GM20431 (cell line): ENCODE measurements at regions not wholly inside any gene's neighbourhood (a gene's known extent, or its start where the extent isn't known, plus 50 kb on each side); places are given as distances from the start of the nearest gene placed in this dataset.
"Not testable (repeated sequence)": the region's sequence is repeated elsewhere in the genome, so short reads cannot be mapped to it uniquely, and the experiment has no call there.

Experiments used
- in situ Hi-C: fragments of 300-500 bp; cut with MseI, MboI; formaldehyde crosslinking; loops from one replicate; pipeline ENCODE4 v1.15.0; 2020; ENCODE audit warnings: low sequenced_read_pairs; ENCODE audit not compliant: unreplicated experiment

GRCh38 chr6:155782739-155783459 lies 327.3 kb upstream of the NOX3 start:
- in situ Hi-C loops, result no loop called here

GRCh38 chr6:155782320-155782731 lies 326.7 kb upstream of the NOX3 start:
- in situ Hi-C loops, result no loop called here

- in situ Hi-C loops, result no loop called here
Measured at GRCh38 chr6:155779456-155779855, 323.8 kb upstream of the NOX3 start.

- in situ Hi-C loops, result no loop called here
Measured at GRCh38 chr6:155778336-155778735, 322.7 kb upstream of the NOX3 start.

GRCh38 chr6:155771822-155772221 lies 316.2 kb upstream of the NOX3 start:
- in situ Hi-C loops, result no loop called here

- in situ Hi-C loops, result no loop called here
Measured at GRCh38 chr6:155770856-155771255, 315.2 kb upstream of the NOX3 start.

- in situ Hi-C loops, result no loop called here
Measured at GRCh38 chr6:155770313-155770712, 314.7 kb upstream of the NOX3 start.

GRCh38 chr6:155765275-155766194 lies 309.9 kb upstream of the NOX3 start:
- in situ Hi-C loops, result no loop called here

DNA sequence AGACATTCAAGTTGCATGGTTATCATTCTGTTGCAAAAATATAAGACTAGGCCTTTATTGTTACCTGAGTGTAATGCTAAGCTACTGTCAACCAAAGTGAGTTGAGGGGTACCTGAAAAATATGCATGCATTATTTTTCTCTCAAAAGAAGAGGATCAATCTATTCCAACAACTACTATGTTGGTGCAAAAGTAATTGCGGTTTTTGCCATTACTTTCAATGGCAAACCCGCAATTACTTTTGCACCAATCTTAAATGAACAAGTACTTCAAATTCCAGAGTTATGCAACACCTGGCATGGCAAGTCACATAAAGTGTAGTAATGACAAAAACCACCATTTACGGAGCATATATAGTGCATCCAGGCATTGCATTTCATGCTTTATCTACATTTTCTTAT lies 307.0 kb upstream of the NOX3 start:
- in situ Hi-C loops, result no loop called here

- in situ Hi-C loops, result no loop called here
Measured at GRCh38 chr6:155755452-155755851, 299.8 kb upstream of the NOX3 start.

DNA sequence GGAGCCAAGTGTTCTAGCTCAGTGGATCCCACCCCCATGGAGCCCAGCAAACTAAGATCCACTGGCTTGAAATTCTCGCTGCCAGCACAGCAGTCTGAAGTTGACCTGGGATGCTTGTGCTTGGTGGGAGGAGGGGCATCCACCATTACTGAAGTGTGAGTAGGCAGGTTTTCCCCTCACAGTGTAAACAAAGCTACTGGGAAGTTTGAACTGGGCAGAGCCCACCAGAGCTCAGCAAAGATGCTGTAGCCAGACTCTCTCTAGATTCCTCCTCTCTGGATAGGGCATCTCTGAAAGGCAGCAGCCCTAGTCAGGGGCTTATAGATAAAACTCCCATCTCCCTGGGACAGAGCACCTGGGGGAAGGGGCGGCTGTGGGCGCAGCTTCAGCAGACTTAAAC lies 293.1 kb upstream of the NOX3 start:
- in situ Hi-C loops, result not testable (repeated sequence)

- in situ Hi-C loops, result no loop called here
Measured at GRCh38 chr6:155747491-155747890, 291.9 kb upstream of the NOX3 start.

GRCh38 chr6:155740781-155741399 lies 285.3 kb upstream of the NOX3 start:
- in situ Hi-C loops, result no loop called here

GRCh38 chr6:155738602-155739105 lies 283.0 kb upstream of the NOX3 start:
- in situ Hi-C loops, result no loop called here

DNA sequence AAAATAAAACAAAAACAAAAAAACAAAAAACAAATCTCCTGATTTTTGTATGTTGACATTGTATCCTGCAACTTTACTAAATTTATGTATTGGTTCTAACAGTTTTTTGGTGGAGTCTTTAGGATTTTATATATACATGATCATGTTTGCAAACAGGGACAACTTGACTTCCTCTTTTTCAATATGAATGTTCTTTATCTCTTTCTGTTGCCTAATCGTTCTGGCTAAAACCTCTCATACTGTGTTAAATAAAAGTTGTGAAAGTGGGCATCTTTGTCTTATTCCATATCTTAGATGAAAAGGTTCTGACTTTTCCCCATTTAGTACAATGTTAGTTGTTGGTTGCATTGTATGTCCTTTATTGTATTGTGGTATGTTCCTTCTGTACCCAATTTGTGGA lies 261.7 kb upstream of the NOX3 start:
- in situ Hi-C loops, result no loop called here

DNA sequence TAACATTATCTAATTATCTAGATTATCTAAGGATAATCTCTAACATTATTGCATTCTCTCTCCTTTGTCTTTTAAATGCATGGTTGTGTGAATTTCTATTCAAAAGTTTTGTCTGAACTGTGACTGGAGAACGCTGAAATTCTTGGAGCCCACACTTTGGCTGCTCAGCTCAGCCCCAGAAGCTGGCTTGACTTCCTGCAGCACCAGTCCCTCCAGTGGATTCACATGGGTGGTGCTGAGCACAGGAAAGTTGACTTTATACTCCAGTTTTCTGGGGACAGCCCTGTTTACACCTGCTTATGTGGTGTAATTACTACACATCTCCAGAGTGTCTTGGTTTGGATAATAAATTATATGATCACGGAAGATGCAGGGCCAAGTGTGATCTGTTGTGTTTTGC lies 255.1 kb upstream of the NOX3 start:
- in situ Hi-C loops, result no loop called here

DNA sequence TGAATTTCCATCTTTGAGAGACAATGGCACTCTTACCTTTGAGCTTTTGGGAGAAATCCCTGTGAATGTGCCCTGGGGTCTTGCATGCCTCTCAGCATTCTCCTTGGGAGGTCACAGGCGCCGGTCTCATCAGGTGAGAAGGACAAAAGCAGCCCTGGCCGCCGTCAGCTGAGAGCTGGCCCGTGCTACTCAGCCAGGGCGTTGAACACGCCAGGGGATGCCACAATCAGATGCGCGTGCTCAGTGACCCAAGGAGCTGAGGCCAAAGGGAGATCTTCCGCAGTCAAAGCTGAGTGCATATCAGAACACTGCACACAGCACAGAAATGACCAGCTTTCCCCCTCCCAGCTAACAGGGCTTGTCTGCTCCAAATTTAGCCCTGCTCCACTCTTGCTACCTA lies 253.6 kb upstream of the NOX3 start:
- in situ Hi-C loops, result no loop called here

GRCh38 chr6:155708100-155708499 lies 252.5 kb upstream of the NOX3 start:
- in situ Hi-C loops, result no loop called here

DNA sequence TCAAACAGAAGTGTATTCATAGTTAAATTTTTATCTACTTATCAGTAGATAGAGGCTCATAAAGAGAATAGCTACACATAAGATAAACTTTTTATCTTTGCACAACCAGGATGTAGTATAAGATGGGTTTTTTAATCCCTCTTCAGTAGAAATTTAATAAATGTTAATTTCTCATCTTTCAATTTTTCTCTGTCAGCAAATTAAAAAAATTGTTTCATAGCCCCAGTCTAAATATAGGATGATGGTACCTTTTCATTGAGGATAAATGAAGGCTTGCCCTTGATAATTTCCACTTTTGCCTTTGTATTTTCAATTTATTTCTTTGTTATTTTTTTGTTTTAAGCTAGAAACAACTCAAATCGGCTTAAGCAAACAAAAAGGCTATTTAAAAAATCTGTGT lies 251.2 kb upstream of the NOX3 start:
- in situ Hi-C loops, result no loop called here

DNA sequence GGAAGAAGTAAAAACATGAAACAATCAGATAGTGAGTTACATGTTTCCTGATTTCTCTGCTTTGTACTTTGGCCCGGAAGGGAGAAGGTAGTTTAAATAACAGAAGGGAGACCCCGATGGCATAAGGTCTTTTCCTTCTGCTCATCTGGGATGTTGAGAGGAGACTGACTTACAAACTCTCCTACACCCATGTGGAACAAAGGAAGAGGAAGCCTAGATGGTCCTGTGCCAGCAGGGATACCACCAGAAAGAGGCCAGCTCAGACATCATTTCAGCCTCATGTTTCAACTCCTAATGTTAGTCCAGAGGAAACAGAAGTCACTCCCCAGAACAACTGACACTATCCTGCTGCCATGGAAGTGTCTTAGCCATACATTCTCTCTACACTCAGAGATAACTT lies 250.7 kb upstream of the NOX3 start:
- in situ Hi-C loops, result no loop called here

DNA sequence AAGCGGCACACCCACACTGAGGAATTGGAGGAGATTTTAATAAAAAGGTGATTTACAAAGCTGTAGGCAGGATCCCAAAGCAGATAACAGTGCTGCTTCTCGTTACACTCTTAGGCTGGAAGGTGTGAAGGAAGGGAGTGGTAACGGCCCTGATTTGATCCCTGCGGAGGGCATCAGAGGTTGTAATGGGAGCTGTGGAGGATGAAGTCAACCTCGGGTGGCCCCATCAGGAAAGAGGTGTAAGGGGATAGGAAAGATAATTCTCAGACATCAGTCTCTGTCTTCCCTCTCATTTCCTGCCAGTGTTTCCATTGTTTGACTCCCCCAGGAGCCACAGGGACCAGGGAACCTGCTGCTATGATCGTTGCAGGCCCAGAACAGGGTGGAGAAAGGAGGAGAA lies 245.7 kb upstream of the NOX3 start:
- in situ Hi-C loops, result no loop called here
